ENCODE measurements at regions not wholly inside any gene's neighbourhood (a gene's known extent, or its start where the extent isn't known, plus 50 kb on each side); places are given as distances from the start of the nearest gene placed in this dataset.

GRCh38 chr2:2842466-2842865 is 511.4 kb upstream of the MYT1L start:
- DNase-seq, result no peak

GRCh38 chr2:2840681-2841300 is 509.7 kb upstream of the MYT1L start:
- DNase-seq, result no peak

GRCh38 chr2:2839782-2840531 is 508.9 kb upstream of the MYT1L start:
- no peak for DNase-seq

- no peak for DNase-seq
Measured at GRCh38 chr2:2839393-2839781, 508.3 kb upstream of the MYT1L start.

GRCh38 chr2:2838548-2838845 is 507.4 kb upstream of the MYT1L start:
- no peak for DNase-seq

- no peak for DNase-seq
Measured at GRCh38 chr2:2837746-2838547, 506.9 kb upstream of the MYT1L start.

GRCh38 chr2:2836343-2837070 is 505.4 kb upstream of the MYT1L start:
- DNase-seq, result no peak

GRCh38 chr2:2834516-2835254 is 503.6 kb upstream of the MYT1L start:
- DNase-seq, result no peak

- no peak for DNase-seq
Measured at GRCh38 chr2:2834105-2834504, 503.0 kb upstream of the MYT1L start.

GRCh38 chr2:2832657-2833056 is 501.6 kb upstream of the MYT1L start:
- DNase-seq, result no peak

- no peak for DNase-seq
Measured at GRCh38 chr2:2831633-2832032, 500.6 kb upstream of the MYT1L start.

GRCh38 chr2:2830576-2830975 is 499.5 kb upstream of the MYT1L start:
- no peak for DNase-seq

- DNase-seq, result no peak
Measured at GRCh38 chr2:2828774-2829368, 497.8 kb upstream of the MYT1L start.

- no peak for DNase-seq
Measured at GRCh38 chr2:2827761-2828221, 496.7 kb upstream of the MYT1L start.

- DNase-seq, result no peak
Measured at GRCh38 chr2:2827046-2827636, 496.1 kb upstream of the MYT1L start.

- DNase-seq, result no peak
Measured at GRCh38 chr2:2826621-2827020, 495.5 kb upstream of the MYT1L start.

- DNase-seq, result no peak
Measured at GRCh38 chr2:2826209-2826551, 495.1 kb upstream of the MYT1L start.

GRCh38 chr2:2825516-2826208 is 494.6 kb upstream of the MYT1L start:
- no peak for DNase-seq

- no peak for DNase-seq
Measured at GRCh38 chr2:2825062-2825461, 494.0 kb upstream of the MYT1L start.

- no peak for DNase-seq
Measured at GRCh38 chr2:2824588-2824987, 493.5 kb upstream of the MYT1L start.

GRCh38 chr2:2823061-2823753 is 492.1 kb upstream of the MYT1L start:
- DNase-seq, result no peak

Measured in NCI-H774 (cell line).